Activated CD4-positive, alpha-beta T cell treated with anti-CD3 and anti-CD28 coated beads, Interleukin-2, amount 10 ng/mL, durations not matched to agents 7 days and 5 days (primary cell): ENCODE measurements at regions not wholly inside any gene's neighbourhood (a gene's known extent, or its start where the extent isn't known, plus 50 kb on each side); places are given as distances from the start of the nearest gene placed in this dataset.
"Not testable (repeated sequence)": the region's sequence is repeated elsewhere in the genome, so short reads cannot be mapped to it uniquely, and the experiment has no call there.

Source experiments
- CTCF ChIA-PET: fragments of 350-600 bp; sonication (Branson Sonifier 250); formaldehyde crosslinking; loops from one replicate; lab custom pipeline; 2021; ENCODE audit warnings: antibody characterized with exemption; lab: Charles Lee
- POLR2A ChIA-PET: fragments of 350-600 bp; sonication (Branson Sonifier 250); formaldehyde crosslinking; loops from one replicate; lab custom pipeline; 2021; ENCODE audit warnings: antibody characterized with exemption; lab: Charles Lee
- DNase-seq: peaks from one replicate; pipeline ENCODE4 v3.0.0-alpha.2; 2020
- H3K27ac Mint-ChIP-seq: one replicate; pipeline ENCODE4 v1.8.0; 2021; ENCODE audit warnings: mild to moderate bottlenecking, moderate library complexity, mixed read lengths
- H3K27me3 Mint-ChIP-seq: one replicate; pipeline ENCODE4 v1.8.0; 2021; ENCODE audit warnings: mixed read lengths
- H3K36me3 Mint-ChIP-seq: one replicate; pipeline ENCODE4 v1.8.0; 2021; ENCODE audit warnings: low read depth, mixed read lengths
- H3K4me1 Mint-ChIP-seq: one replicate; pipeline ENCODE4 v1.8.0; 2021; ENCODE audit warnings: mixed read lengths
- H3K4me3 Mint-ChIP-seq: one replicate; pipeline ENCODE4 v1.8.0; 2021; ENCODE audit warnings: mild to moderate bottlenecking, moderate library complexity, mixed read lengths
- H3K9me3 Mint-ChIP-seq: one replicate; pipeline ENCODE4 v1.8.0; 2021; ENCODE audit warnings: mixed read lengths

GRCh38 chr5:121031491-121031890 is 567.4 kb downstream of the PRR16 start:
- ChIA-PET CTCF (no interaction called here), POLR2A (no interaction called here)
- DNase-seq = no peak
- H3K4me1 Mint-ChIP-seq = no peaks in the 10 kb centered on the region
- no peaks in the 10 kb centered on the region for H3K9me3 Mint-ChIP-seq
- no peak overlapping the region for H3K4me3 Mint-ChIP-seq
- no peaks in the 10 kb centered on the region for H3K27me3 Mint-ChIP-seq
- no peaks in the 10 kb centered on the region for H3K36me3 Mint-ChIP-seq
- no peak overlapping the region for H3K27ac Mint-ChIP-seq

DNA sequence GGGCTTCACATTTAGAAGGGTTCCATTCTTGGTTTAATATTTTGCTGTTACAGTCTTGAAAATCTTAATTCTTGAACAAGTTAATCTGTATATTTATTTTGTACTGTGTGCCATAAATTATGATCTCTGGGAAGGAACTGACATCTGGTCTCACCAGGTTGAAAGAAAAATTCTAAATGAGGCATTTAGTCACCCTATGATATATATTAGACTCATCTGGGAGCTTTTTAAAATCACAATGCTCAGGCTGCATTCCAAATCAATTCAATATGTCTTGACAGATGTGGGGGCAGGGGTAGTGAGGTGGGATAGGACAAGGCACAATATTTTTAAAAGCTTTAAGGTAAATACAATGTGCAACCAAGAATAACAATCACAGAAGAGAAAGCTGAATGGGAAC is 569.2 kb downstream of the PRR16 start:
- no peak overlapping the region for H3K27ac Mint-ChIP-seq
- H3K27me3 Mint-ChIP-seq = no peaks in the 10 kb centered on the region
- H3K4me3 Mint-ChIP-seq = no peak overlapping the region
- ChIA-PET POLR2A (no interaction called here), CTCF (no interaction called here)
- DNase-seq = no peak
- no peaks in the 10 kb centered on the region for H3K4me1 Mint-ChIP-seq
- no peaks in the 10 kb centered on the region for H3K36me3 Mint-ChIP-seq
- no peaks in the 10 kb centered on the region for H3K9me3 Mint-ChIP-seq

DNA sequence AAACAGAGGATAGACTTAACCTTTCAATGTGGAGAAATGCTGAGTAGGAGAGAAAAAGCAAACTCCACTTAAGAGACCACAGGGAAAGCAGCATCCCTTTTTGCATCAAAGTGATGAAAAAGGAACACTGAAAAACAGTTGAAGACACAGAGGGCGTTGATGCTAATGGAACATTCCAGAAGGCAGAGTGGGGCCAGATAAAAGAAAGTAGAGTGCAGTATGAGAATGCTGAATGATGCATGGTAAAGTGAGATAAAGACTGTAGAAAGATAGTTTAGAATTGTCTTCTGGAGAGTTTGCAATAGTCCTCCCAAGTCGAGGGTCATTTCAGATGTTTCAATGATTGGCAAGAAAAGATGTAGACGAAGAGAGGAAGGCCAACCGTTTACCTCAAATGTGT is 574.3 kb downstream of the PRR16 start:
- ChIA-PET CTCF (no interaction called here), POLR2A (no interaction called here)
- Mint-ChIP-seq H3K36me3 (no peaks in the 10 kb centered on the region), H3K4me1 (no peaks in the 10 kb centered on the region), H3K9me3 (peaks cover 3% of the 10 kb centered on the region), H3K4me3 (no peak overlapping the region), H3K27ac (no peak overlapping the region), H3K27me3 (no peaks in the 10 kb centered on the region)
- DNase-seq = no peak

GRCh38 chr5:121049971-121050370 is 585.9 kb downstream of the PRR16 start:
- Mint-ChIP-seq H3K9me3 (no peaks in the 10 kb centered on the region), H3K4me3 (no peak overlapping the region), H3K4me1 (no peaks in the 10 kb centered on the region), H3K36me3 (no peaks in the 10 kb centered on the region), H3K27me3 (no peaks in the 10 kb centered on the region), H3K27ac (no peak overlapping the region)
- ChIA-PET CTCF (no interaction called here), POLR2A (no interaction called here)
- DNase-seq = no peak

GRCh38 chr5:121053055-121053985 is 589.2 kb downstream of the PRR16 start:
- Mint-ChIP-seq H3K4me1 (no peaks in the 10 kb centered on the region), H3K36me3 (no peaks in the 10 kb centered on the region), H3K27me3 (no peaks in the 10 kb centered on the region), H3K9me3 (no peaks in the 10 kb centered on the region), H3K27ac (no peak overlapping the region), H3K4me3 (no peak overlapping the region)
- no peak for DNase-seq
- ChIA-PET POLR2A (no interaction called here), CTCF (no interaction called here)

GRCh38 chr5:121055586-121055985 is 591.5 kb downstream of the PRR16 start:
- no peak for DNase-seq
- Mint-ChIP-seq H3K27me3 (no peaks in the 10 kb centered on the region), H3K4me1 (no peaks in the 10 kb centered on the region), H3K36me3 (no peaks in the 10 kb centered on the region), H3K9me3 (no peaks in the 10 kb centered on the region), H3K27ac (no peak overlapping the region), H3K4me3 (no peak overlapping the region)
- ChIA-PET CTCF (no interaction called here), POLR2A (no interaction called here)

- CTCF ChIA-PET, H3K9me3 Mint-ChIP-seq, H3K36me3 Mint-ChIP-seq, H3K4me3 Mint-ChIP-seq, H3K4me1 Mint-ChIP-seq, POLR2A ChIA-PET, H3K27me3 Mint-ChIP-seq, DNase-seq, H3K27ac Mint-ChIP-seq: not testable (repeated sequence)
These were observed 600.1 kb downstream of the PRR16 start for GRCh38 chr5:121064241-121064640.

GRCh38 chr5:121086671-121087070 is 622.6 kb downstream of the PRR16 start:
- no peak for DNase-seq
- Mint-ChIP-seq H3K27me3 (no peaks in the 10 kb centered on the region), H3K4me1 (no peaks in the 10 kb centered on the region), H3K4me3 (no peak overlapping the region), H3K9me3 (peaks cover 10% of the 10 kb centered on the region), H3K36me3 (no peaks in the 10 kb centered on the region), H3K27ac (no peak overlapping the region)
- POLR2A ChIA-PET = no interaction called here
- CTCF ChIA-PET = no interaction called here

DNA sequence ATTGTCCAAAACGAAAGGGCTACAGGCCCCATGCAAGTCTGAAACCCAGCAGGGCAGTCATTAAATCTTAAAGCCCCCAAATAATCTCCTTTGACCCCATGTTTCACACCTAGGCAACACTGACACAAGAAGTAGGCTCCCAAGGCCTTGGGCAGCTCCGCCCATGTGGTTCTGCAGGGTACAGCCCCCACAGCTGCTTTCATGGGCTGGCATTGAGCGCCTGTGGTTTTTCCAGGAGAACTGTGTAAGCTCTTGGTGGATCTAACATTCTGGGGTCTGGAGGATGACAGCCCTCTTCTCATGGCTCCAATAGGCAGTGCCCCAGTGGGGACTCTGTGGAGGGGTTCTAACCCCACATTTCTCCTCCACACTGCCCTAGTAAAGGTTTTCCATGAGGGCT is 623.5 kb downstream of the PRR16 start:
- Mint-ChIP-seq H3K27ac (no peak overlapping the region), H3K36me3 (no peaks in the 10 kb centered on the region), H3K4me3 (no peak overlapping the region), H3K9me3 (peaks cover 10% of the 10 kb centered on the region), H3K4me1 (no peaks in the 10 kb centered on the region), H3K27me3 (no peaks in the 10 kb centered on the region)
- ChIA-PET POLR2A (no interaction called here), CTCF (no interaction called here)
- DNase-seq = no peak

- ChIA-PET CTCF (no interaction called here), POLR2A (no interaction called here)
- no peak overlapping the region for H3K4me3 Mint-ChIP-seq
These were observed 624.2 kb downstream of the PRR16 start for GRCh38 chr5:121088341-121088740.

GRCh38 chr5:121090822-121091221 is 626.7 kb downstream of the PRR16 start:
- DNase-seq = no peak
- POLR2A ChIA-PET = no interaction called here
- H3K27ac Mint-ChIP-seq = no peak overlapping the region
- H3K36me3 Mint-ChIP-seq = no peaks in the 10 kb centered on the region
- no peaks in the 10 kb centered on the region for H3K4me1 Mint-ChIP-seq
- peaks cover 10% of the 10 kb centered on the region for H3K9me3 Mint-ChIP-seq
- no peaks in the 10 kb centered on the region for H3K27me3 Mint-ChIP-seq
- H3K4me3 Mint-ChIP-seq = no peak overlapping the region
- CTCF ChIA-PET = no interaction called here

More at GRCh38 chr5:121088341-121088740, 624.2 kb downstream of the PRR16 start:
- H3K27me3 Mint-ChIP-seq = no peaks in the 10 kb centered on the region
- H3K9me3 Mint-ChIP-seq = peaks cover 10% of the 10 kb centered on the region
- H3K36me3 Mint-ChIP-seq = no peaks in the 10 kb centered on the region
- H3K27ac Mint-ChIP-seq = no peak overlapping the region
- no peak for DNase-seq
- no peaks in the 10 kb centered on the region for H3K4me1 Mint-ChIP-seq

DNA sequence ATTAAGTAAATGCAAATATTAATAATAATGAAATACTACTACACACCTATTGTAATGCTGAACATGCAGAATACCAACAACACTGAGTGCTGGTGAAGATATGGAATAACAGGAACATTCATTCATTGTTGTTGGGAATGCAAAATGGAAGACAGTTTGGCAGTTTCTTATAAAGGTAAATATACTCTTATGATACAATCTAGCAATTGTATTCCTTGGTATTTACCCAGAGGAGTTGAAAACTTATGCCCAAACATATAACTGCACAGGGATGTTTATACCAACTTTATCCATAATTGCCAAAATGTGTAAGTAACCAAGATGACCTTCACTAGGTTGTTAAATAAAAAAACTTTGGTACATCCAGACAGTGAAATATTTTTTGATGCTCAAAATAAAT is 636.8 kb downstream of the PRR16 start:
- H3K9me3 Mint-ChIP-seq = no peaks in the 10 kb centered on the region
- H3K36me3 Mint-ChIP-seq = no peaks in the 10 kb centered on the region
- POLR2A ChIA-PET = no interaction called here
- H3K27me3 Mint-ChIP-seq = no peaks in the 10 kb centered on the region
- no peak overlapping the region for H3K4me3 Mint-ChIP-seq
- CTCF ChIA-PET = no interaction called here
- no peak overlapping the region for H3K27ac Mint-ChIP-seq
- DNase-seq = no peak
- no peaks in the 10 kb centered on the region for H3K4me1 Mint-ChIP-seq

DNA sequence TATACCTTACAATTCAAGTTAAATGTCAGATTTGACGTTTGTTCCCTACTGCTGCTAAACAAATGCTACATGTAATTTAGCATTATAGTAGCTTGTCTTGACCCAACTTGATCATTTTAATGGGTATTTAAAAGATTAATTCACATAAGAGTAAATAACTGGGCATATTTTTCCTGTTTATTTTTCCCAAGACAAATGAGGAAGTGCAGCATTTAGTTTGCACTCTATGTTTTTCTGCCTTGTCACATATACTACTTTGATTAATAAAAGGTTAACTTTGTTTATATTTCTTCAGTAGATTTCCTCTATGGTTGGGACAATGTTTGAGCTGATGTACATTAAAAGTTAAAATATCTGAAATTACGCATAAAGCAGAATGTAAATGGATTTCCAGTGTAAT is 641.8 kb downstream of the PRR16 start:
- H3K4me3 Mint-ChIP-seq = no peak overlapping the region
- H3K9me3 Mint-ChIP-seq = peaks cover 4% of the 10 kb centered on the region
- no peaks in the 10 kb centered on the region for H3K4me1 Mint-ChIP-seq
- H3K36me3 Mint-ChIP-seq = no peaks in the 10 kb centered on the region
- H3K27ac Mint-ChIP-seq = no peak overlapping the region
- DNase-seq = no peak
- ChIA-PET CTCF (no interaction called here), POLR2A (no interaction called here)
- H3K27me3 Mint-ChIP-seq = no peaks in the 10 kb centered on the region
